ENCODE measurements at regions not wholly inside any gene's neighbourhood (a gene's known extent, or its start where the extent isn't known, plus 50 kb on each side); places are given as distances from the start of the nearest gene placed in this dataset.

GRCh38 chr2:6747433-6747832, 118.3 kb downstream of the CMPK2 start:
- Histone ChIP-seq H3K4ac (ENCODE audit: low read depth, low read length) (no peak overlapping the region), H2BK15ac (ENCODE audit: low read depth, low read length) (no peak overlapping the region), H2BK5ac (ENCODE audit: insufficient read length, low read length) (no peak overlapping the region), H2BK12ac (ENCODE audit: insufficient read length, low read depth, low read length) (no peak overlapping the region), H2BK20ac (ENCODE audit: low read depth, low read length, poor library complexity, severe bottlenecking) (no peak overlapping the region), H4K5ac (ENCODE audit: insufficient read length, low read depth, low read length) (no peak overlapping the region), H3K9me3 (ENCODE audit: control insufficient read depth, low read depth, low read length) (no peaks in the 10 kb centered on the region), H2AK5ac (ENCODE audit: insufficient read length, low read length) (no peak overlapping the region), H3K23ac (ENCODE audit: insufficient read length, low read depth, low read length) (no peak overlapping the region), H3K23me2 (ENCODE audit: insufficient read length, low read depth, low read length, poor library complexity, severe bottlenecking) (no peaks in the 10 kb centered on the region), H3K79me1 (ENCODE audit: insufficient read depth, low read depth, low read length, poor library complexity, severe bottlenecking) (no peaks in the 10 kb centered on the region), H3K14ac (ENCODE audit: insufficient read depth, low read length) (no peak overlapping the region), H4K20me1 (ENCODE audit: control insufficient read depth, insufficient read depth, insufficient read length) (no peaks in the 10 kb centered on the region), H3K4me2 (ENCODE audit: insufficient read depth, insufficient read length, low read length) (no peak overlapping the region), H4K8ac (replicated peaks; ENCODE audit: insufficient read length, low read depth, low read length) (no peak overlapping the region), H3K4me1 (ENCODE audit: insufficient read depth, low read length) (peaks cover 4% of the 10 kb centered on the region; the same call in 1 of the 2 replicates), H3K27me3 (ENCODE audit: insufficient read depth, low read length) (no peaks in the 10 kb centered on the region), H3K9ac (ENCODE audit: extremely low read depth, insufficient read length, low read length) (no peak overlapping the region), H3K56ac (ENCODE audit: insufficient read length, low read depth, low read length) (no peak overlapping the region), H3K79me2 (ENCODE audit: insufficient read depth, low read length) (no peaks in the 10 kb centered on the region), H3K18ac (ENCODE audit: insufficient read length, low read depth, low read length) (no peak overlapping the region), H3T11ph (ENCODE audit: low read length) (no peak overlapping the region), H4K91ac (ENCODE audit: insufficient read length, low read depth, low read length) (no peak overlapping the region), H3K27ac (ENCODE audit: insufficient read length, low read depth, low read length) (no peak overlapping the region), H2AFZ (ENCODE audit: low read length) (no peak overlapping the region), H2BK120ac (ENCODE audit: low read depth, low read length, poor library complexity, severe bottlenecking) (no peak overlapping the region)
- Mint-ChIP-seq H3K9me3 (no peaks in the 10 kb centered on the region), H3K36me3 (ENCODE audit: insufficient read depth in 1 of 3, low read depth in 3 of 3) (no peaks in the 10 kb centered on the region), H3K4me1 (peaks cover 4 to 10% of the 10 kb centered on the region in 2 experiments; a peak in 3 of 4 replicates), H3K27ac (no peak overlapping the region; a peak in 1 of 7 replicates), H3K4me3 (no peak overlapping the region), H3K27me3 (ENCODE audit: low read depth) (no peaks in the 10 kb centered on the region; the same call in 1 of the 2 replicates)
- no peak for DNase-seq
- TF ChIP-seq CTCF (conservative IDR thresholded peaks at IDR 0.05), result no peak
- no CpG with 5 or more reads among the region's 1 CpG for WGBS (ENCODE audit: extremely low coverage, insufficient read length, low lambda C conversion rate)

Measured in H9 (cell line).